22Rv1 (cell line): ENCODE measurements at regions not wholly inside any gene's neighbourhood (a gene's known extent, or its start where the extent isn't known, plus 50 kb on each side); places are given as distances from the start of the nearest gene placed in this dataset.

ENCODE experiments used
- CTCF ChIP-seq: fragments of 450-650 bp; IDR thresholded peaks from 2 replicates; pipeline ENCODE4 v1.5.1; 2017; ENCODE audit warnings: mild to moderate bottlenecking
- ZFX ChIP-seq: fragments of 450-650 bp; IDR thresholded peaks from 2 replicates; pipeline ENCODE4 v1.6.1; 2017; ENCODE audit warnings: antibody characterized with exemption, borderline replicate concordance

- no peak for TF ChIP-seq CTCF
- no peak for TF ChIP-seq ZFX
Measured at GRCh38 chr1:168843950-168844349, 114.9 kb upstream of the DPT start.
